A549 (cell line): ENCODE measurements at regions not wholly inside any gene's neighbourhood (a gene's known extent, or its start where the extent isn't known, plus 50 kb on each side); places are given as distances from the start of the nearest gene placed in this dataset.

Experiments
- POLR2A ChIP-seq: IDR thresholded peaks from 2 replicates; pipeline ENCODE4 v1.6.1; 2012; ENCODE audit warnings: mild to moderate bottlenecking, low read length
- TF ChIP-seq, protein P1 (sequence below): fragments of >200 bp; sonication (Bioruptor Twin); formaldehyde crosslinking; IDR thresholded peaks from 3 replicates; pipeline ENCODE4 v1.5.1; 2016

DNA sequence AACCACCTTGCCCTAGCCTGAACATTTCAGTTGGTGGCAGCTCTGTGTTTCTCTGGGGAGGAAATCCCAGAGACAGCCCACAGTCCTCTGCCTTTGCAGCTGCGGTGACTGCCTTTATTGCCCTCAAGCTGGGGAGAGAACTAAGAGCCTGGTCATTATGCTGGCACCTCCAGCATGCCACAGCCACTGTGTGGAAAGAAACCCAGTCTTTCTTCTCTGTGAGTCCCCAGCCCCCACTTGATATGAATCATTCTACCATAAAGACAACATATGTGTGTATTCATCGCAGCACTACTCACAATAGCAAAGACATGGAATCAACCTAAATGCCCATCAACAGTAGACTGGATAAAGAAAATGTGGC, 82.3 kb upstream of the RNF217 start:
- no peak for TF ChIP-seq POLR2A
- TF ChIP-seq, protein P1, sequence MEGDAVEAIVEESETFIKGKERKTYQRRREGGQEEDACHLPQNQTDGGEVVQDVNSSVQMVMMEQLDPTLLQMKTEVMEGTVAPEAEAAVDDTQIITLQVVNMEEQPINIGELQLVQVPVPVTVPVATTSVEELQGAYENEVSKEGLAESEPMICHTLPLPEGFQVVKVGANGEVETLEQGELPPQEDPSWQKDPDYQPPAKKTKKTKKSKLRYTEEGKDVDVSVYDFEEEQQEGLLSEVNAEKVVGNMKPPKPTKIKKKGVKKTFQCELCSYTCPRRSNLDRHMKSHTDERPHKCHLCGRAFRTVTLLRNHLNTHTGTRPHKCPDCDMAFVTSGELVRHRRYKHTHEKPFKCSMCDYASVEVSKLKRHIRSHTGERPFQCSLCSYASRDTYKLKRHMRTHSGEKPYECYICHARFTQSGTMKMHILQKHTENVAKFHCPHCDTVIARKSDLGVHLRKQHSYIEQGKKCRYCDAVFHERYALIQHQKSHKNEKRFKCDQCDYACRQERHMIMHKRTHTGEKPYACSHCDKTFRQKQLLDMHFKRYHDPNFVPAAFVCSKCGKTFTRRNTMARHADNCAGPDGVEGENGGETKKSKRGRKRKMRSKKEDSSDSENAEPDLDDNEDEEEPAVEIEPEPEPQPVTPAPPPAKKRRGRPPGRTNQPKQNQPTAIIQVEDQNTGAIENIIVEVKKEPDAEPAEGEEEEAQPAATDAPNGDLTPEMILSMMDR = no peak
